ENCODE measurements at regions not wholly inside any gene's neighbourhood (a gene's known extent, or its start where the extent isn't known, plus 50 kb on each side); places are given as distances from the start of the nearest gene placed in this dataset.

DNA sequence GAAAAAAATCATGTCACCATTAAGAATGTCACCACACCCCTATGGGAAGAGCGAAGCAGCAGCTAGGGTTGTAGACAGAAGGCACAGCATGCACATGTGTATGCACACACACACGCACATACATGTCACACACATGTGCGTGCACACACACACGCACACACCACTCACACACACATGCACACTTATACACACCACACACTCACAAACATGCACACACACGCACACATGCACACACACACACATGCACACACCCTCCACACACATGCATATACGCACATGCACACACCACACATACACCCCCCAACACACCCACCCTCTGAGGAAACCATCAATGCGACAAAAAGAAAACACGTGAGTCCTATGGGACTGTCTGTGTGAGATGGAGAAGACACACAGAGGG, 205.4 kb downstream of the ENGASE start:
- Histone ChIP-seq H3K9me3 (ENCODE audit: control insufficient read depth, insufficient read depth, low read depth, low read length) (no peaks in the 10 kb centered on the region), H3K27ac (ENCODE audit: low read length) (no peak overlapping the region), H3K4me3 (ENCODE audit: low read depth in 2 of 2, low read length in 2 of 2) (no peak overlapping the region), H3K27me3 (ENCODE audit: control insufficient read depth, insufficient read depth, low read length) (peaks cover 19% of the 10 kb centered on the region), H3K36me3 (ENCODE audit: control insufficient read depth, insufficient read depth, low read length) (no peaks in the 10 kb centered on the region), H3K4me1 (ENCODE audit: control insufficient read depth, insufficient read depth, low read length) (no peaks in the 10 kb centered on the region)
- in situ Hi-C loops (cut with HindIII; ENCODE audit: low pct_unique_long_range_greater_than_20kb, low sequenced_read_pairs), result no loop called here
- TF ChIP-seq POLR2AphosphoS5 (IDR thresholded peaks at IDR 0.05; ENCODE audit: low read depth, low read length), result no peak
- TF ChIP-seq, protein P1, sequence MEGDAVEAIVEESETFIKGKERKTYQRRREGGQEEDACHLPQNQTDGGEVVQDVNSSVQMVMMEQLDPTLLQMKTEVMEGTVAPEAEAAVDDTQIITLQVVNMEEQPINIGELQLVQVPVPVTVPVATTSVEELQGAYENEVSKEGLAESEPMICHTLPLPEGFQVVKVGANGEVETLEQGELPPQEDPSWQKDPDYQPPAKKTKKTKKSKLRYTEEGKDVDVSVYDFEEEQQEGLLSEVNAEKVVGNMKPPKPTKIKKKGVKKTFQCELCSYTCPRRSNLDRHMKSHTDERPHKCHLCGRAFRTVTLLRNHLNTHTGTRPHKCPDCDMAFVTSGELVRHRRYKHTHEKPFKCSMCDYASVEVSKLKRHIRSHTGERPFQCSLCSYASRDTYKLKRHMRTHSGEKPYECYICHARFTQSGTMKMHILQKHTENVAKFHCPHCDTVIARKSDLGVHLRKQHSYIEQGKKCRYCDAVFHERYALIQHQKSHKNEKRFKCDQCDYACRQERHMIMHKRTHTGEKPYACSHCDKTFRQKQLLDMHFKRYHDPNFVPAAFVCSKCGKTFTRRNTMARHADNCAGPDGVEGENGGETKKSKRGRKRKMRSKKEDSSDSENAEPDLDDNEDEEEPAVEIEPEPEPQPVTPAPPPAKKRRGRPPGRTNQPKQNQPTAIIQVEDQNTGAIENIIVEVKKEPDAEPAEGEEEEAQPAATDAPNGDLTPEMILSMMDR (IDR thresholded peaks at IDR 0.05), result no peak
- TF ChIP-seq, protein P2, sequence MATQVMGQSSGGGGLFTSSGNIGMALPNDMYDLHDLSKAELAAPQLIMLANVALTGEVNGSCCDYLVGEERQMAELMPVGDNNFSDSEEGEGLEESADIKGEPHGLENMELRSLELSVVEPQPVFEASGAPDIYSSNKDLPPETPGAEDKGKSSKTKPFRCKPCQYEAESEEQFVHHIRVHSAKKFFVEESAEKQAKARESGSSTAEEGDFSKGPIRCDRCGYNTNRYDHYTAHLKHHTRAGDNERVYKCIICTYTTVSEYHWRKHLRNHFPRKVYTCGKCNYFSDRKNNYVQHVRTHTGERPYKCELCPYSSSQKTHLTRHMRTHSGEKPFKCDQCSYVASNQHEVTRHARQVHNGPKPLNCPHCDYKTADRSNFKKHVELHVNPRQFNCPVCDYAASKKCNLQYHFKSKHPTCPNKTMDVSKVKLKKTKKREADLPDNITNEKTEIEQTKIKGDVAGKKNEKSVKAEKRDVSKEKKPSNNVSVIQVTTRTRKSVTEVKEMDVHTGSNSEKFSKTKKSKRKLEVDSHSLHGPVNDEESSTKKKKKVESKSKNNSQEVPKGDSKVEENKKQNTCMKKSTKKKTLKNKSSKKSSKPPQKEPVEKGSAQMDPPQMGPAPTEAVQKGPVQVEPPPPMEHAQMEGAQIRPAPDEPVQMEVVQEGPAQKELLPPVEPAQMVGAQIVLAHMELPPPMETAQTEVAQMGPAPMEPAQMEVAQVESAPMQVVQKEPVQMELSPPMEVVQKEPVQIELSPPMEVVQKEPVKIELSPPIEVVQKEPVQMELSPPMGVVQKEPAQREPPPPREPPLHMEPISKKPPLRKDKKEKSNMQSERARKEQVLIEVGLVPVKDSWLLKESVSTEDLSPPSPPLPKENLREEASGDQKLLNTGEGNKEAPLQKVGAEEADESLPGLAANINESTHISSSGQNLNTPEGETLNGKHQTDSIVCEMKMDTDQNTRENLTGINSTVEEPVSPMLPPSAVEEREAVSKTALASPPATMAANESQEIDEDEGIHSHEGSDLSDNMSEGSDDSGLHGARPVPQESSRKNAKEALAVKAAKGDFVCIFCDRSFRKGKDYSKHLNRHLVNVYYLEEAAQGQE (IDR thresholded peaks at IDR 0.05; ENCODE audit: insufficient read depth in 1 of 2, low read depth in 2 of 2, low read length in 1 of 2), result no peak
- no peak for TF ChIP-seq TCF7L2 (IDR thresholded peaks at IDR 0.05; ENCODE audit: low read depth, low read length)
- CTCF ChIA-PET, result no interaction called here
- intact Hi-C loops (cut with micrococcal nuclease; ENCODE audit: unreplicated experiment), result no loop called here
- ATAC-seq (no peak), DNase-seq (ENCODE audit: low read depth, low spot score) (no peak)
- no TSS peak for BruUV-seq (replicated peaks)
- POLR2A ChIA-PET, result no interaction called here

DNA sequence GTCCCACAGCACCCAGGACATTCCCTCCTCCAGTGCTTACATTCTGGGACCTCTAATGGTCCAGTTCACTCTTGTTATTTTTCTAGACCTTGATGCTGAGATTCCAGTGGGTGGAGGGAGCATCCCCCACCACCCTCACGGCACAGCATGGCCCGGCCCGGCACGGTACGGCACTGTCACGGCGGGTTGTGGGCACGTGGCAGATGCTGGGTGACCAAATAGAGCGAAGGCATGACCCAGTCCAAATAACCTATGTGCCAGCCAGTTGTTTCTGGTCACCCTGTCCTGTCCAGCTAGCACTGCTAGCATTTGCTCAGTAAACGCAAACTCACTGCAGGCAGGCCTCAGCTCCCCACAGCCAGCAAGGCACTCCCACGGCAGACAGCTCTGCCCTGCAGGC, 204.7 kb downstream of the ENGASE start:
- H3K9me3 ChIP-seq (ENCODE audit: control insufficient read depth, insufficient read depth, low read depth, low read length), result no peaks in the 10 kb centered on the region
- no peak for TF ChIP-seq TCF7L2 (IDR thresholded peaks at IDR 0.05; ENCODE audit: low read depth, low read length)
- no peak for TF ChIP-seq POLR2AphosphoS5 (IDR thresholded peaks at IDR 0.05; ENCODE audit: low read depth, low read length)
- TF ChIP-seq SIN3A (IDR thresholded peaks at IDR 0.05; ENCODE audit: borderline replicate concordance, insufficient read depth, low read depth, low read length), result no peak
- TF ChIP-seq, protein P2 (IDR thresholded peaks at IDR 0.05; ENCODE audit: insufficient read depth in 1 of 2, low read depth in 2 of 2, low read length in 1 of 2), result no peak
- TF ChIP-seq, protein P1 (IDR thresholded peaks at IDR 0.05), result no peak
- H3K27ac ChIP-seq (ENCODE audit: low read length), result no peak overlapping the region
- ChIA-PET POLR2A (no interaction called here), CTCF (no interaction called here)
- intact Hi-C loops (cut with micrococcal nuclease; ENCODE audit: unreplicated experiment), result no loop called here
- H3K27me3 ChIP-seq (ENCODE audit: control insufficient read depth, insufficient read depth, low read length), result peaks cover 19% of the 10 kb centered on the region
- H3K4me1 ChIP-seq (ENCODE audit: control insufficient read depth, insufficient read depth, low read length), result no peaks in the 10 kb centered on the region
- in situ Hi-C loops (cut with HindIII; ENCODE audit: low pct_unique_long_range_greater_than_20kb, low sequenced_read_pairs), result no loop called here
- DNase-seq (ENCODE audit: low read depth, low spot score) (no peak), ATAC-seq (no peak)
- H3K4me3 ChIP-seq (ENCODE audit: low read depth in 2 of 2, low read length in 2 of 2), result no peak overlapping the region
- H3K36me3 ChIP-seq (ENCODE audit: control insufficient read depth, insufficient read depth, low read length), result no peaks in the 10 kb centered on the region
- no TSS peak for BruUV-seq (replicated peaks)
